ENCODE measurements at regions not wholly inside any gene's neighbourhood (a gene's known extent, or its start where the extent isn't known, plus 50 kb on each side); places are given as distances from the start of the nearest gene placed in this dataset.
"Not testable (repeated sequence)": the region's sequence is repeated elsewhere in the genome, so short reads cannot be mapped to it uniquely, and the experiment has no call there.

DNA sequence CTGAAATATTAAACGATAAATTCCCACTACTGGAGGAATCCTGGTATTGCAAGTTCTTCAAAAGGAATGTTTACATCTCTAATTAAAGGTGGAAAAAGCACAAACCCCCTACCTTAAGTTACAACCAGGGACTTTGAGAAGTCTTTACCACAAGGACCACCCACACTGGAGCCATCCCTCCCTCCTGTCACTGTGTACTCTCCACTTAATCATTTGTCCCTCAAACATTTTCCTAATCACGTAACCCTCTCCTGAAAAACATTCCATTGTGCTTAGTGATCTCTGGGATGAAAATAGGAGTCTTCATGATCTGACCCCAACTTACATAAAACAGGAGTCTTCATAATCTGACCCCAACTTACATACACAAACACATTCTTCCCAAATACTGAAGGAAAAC is 85.7 kb downstream of the SUCLG1 start:
- no peak for DNase-seq

DNA sequence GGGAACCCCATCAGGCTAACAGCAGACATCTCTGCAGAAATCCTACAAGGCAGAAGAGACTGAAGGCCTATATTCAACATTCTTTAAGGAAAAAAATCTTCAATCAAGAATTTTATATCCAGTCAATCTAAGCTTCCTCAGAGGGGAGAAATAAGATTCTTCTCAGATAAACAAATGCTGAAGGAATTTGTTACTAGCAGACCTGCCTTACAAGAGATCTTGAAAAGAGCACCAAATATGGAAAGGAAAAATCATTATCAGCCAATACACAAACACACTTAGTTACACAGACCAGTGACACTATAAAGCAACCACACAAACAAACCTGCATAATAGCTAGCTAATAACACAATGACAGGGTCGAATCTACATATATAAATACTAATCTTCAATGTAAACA is 96.5 kb downstream of the SUCLG1 start:
- no peak for DNase-seq

- DNase-seq: no peak
Measured at GRCh38 chr2:84338069-84338468, 121.0 kb downstream of the SUCLG1 start.

DNA sequence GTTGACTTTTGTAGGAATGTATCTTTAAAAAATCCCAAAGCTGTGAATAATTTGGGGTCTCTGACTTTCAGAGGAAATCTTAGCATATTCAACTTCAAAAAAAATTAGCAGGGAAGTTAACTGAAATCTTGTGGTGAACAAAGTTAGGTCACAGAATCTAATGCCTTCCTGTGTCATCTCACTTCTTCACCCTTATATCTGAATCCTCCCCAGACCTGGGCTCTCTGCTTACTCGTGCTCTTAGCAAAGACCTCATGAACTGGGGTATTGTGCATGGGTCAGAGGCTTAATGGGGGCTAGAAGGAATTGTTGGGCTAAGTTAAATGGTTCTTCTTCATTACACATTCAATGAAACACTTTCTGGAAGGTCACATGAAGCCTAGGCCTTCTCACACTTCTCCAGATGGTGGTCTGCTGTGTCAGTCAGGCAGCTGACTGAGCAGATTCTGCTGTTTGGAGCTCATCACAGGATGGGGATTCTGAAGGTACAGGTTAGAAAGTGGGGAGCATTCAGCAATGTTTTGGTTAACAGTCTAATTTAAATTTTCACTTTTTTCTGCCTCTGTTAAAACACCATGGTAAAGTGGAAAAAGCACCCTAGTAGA is 131.3 kb downstream of the SUCLG1 start:
- no peak for DNase-seq

GRCh38 chr2:84326831-84327432 is 132.1 kb downstream of the SUCLG1 start:
- no peak for DNase-seq

- no peak for DNase-seq
Measured at GRCh38 chr2:84323890-84324289, 135.2 kb downstream of the SUCLG1 start.

DNA sequence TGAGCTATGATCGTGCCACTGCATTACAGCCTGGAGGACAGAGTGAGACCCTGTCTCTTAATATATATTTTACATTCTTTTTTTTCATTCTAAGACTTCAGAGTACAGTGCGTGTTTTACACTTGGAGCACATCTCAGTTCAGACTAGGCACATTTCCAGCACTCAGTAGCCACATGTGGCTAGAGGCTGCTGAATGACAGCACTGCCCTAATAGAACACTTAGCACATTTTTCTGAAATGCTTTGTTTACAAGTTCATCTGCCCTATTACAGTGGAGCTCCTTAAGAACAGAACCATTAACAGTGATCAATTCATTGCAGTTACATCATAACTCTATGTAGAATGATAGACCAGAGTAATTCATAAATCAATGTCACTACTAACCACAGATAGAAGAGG is 138.1 kb downstream of the SUCLG1 start:
- no peak for DNase-seq

DNA sequence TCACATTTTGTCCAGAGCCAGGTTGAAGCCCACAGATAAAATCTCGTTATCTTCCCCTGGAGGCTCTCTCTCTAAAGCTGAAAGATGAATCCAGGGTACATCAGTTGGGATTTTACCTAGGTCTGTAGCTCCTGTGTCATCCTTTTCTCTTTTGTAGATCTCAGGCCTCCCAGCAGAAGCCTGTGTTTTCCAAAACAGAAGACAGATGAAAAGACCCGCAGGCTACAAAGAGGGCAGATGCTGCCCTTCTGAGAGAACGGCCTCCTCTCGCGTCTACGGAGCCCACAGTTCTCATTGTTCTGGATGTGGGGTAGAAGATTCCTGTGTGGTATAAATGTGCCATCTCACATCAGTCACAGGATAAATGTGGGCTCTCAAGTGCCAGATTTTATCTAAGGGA is 139.5 kb downstream of the SUCLG1 start:
- DNase-seq: no peak

GRCh38 chr2:84317135-84317534 is 141.9 kb downstream of the SUCLG1 start:
- DNase-seq: no peak

GRCh38 chr2:84314901-84315330 is 144.2 kb downstream of the SUCLG1 start:
- DNase-seq: peak; percentile 61

DNA sequence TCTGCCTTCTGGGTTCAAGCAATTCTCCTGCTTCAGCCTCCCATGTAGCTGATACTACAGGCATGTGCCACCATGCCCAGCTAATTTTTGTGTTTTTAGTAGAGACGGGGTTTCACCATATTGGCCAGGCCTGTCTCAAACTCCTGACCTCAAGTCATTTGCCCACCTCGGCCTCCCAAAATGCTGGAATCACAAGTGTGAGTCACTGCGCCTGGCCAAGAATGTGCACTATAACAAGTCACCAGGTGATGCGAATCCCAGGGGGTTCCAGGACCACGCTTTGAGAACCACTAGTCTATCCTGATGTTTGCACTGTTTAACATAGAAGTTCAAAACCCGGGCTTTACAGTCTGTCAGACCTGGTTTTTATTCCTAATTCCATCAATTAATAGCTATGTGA is 144.8 kb downstream of the SUCLG1 start:
- DNase-seq: no peak

DNA sequence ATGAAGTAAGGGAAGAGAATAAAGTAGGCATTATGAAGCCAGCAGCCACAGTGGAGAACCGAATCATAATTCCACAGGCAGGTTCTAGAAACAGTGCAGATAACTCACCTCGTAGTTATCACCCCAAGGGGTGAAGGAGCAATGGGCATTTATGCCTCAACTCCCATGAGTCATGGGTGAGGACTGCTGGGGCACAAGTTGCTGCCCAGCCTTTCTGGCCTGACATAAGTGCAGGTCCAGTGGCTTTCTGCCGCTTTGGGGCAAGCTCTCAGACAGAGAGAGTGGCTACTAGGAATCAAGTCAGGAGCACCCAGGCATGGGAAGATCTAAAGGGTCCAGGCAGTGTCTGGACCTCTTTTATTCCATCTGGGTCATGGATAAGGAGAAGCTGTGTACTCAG is 149.8 kb downstream of the SUCLG1 start:
- no peak for DNase-seq

- no peak for DNase-seq
Measured at GRCh38 chr2:84306361-84306760, 152.7 kb downstream of the SUCLG1 start.

- DNase-seq: peak; percentile 54
Measured at GRCh38 chr2:84302513-84303412, 156.3 kb downstream of the SUCLG1 start.

- no peak for DNase-seq
Measured at GRCh38 chr2:84301717-84302116, 157.4 kb downstream of the SUCLG1 start.

- no peak for DNase-seq
Measured at GRCh38 chr2:84300696-84301029, 158.4 kb downstream of the SUCLG1 start.

DNA sequence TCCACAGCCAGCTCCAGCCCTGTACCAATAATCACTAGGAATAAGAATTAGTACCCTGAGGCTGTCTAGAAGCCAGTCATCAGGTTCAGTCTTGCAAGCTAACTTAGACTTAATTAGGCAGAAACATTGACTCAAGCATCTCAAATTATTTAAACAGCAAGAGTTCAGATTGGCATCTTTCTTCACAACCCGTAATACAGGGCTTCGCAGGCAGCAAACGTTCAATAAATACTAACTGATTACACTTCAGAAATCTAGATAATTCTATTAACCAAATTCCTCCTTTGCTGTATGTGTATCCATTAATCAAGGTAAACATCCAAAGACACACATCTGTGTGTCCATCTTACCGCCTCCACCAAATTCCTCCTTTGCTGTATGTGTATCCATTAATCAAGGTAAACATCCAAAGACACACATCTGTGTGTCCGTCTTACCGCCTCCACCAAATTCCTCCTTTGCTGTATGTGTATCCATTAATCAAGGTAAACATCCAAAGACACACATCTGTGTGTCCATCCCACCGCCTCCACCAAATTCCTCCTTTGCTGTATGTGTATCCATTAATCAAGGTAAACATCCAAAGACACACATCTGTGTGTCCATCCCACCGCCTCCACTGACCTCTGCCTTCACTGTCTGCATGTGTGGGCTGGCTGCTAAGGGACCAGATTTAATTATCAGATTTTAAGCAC is 158.9 kb downstream of the SUCLG1 start:
- not testable (repeated sequence) for DNase-seq

GRCh38 chr2:84299211-84299775 is 159.8 kb downstream of the SUCLG1 start:
- no peak for DNase-seq

DNA sequence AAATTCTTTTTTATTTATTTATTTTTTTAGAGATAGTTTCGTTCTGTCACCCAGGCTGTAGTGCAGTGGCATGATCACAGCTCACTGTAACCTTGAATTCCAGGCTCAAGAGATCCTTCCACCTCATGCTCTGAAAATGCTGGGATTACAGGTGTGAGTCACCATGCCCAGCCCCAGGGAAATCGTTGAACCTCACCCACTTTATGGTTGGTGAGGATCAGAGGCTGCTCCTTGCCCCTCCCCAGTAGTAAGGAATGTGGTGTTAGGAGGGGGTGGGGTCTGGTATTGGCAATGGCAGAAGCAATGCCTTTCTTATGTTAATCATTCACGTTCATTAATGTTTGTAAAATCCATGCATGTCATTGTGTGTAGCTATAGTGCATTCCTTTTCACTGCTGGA is 161.9 kb downstream of the SUCLG1 start:
- DNase-seq: no peak

- no peak for DNase-seq
Measured at GRCh38 chr2:84293791-84294380, 165.2 kb downstream of the SUCLG1 start.

DNA sequence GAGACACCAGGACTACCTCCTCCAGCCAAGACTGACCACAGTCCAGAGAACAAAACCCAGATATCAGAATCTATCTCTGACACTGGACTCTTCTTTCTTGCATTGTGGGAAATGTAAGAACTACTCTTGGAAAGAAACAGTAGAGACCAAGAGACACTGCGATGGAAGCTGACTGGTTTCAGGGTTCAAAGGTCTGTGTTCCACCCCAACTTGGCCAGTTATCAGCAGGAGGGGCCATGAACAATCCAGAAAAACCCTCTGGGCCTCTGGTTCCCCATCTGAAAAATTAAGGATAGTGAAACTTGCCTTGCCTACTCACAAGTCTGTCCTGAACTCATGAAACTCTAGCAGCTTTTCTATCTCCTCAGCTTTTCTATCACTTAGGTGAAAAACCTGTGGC is 166.5 kb downstream of the SUCLG1 start:
- no peak for DNase-seq

DNA sequence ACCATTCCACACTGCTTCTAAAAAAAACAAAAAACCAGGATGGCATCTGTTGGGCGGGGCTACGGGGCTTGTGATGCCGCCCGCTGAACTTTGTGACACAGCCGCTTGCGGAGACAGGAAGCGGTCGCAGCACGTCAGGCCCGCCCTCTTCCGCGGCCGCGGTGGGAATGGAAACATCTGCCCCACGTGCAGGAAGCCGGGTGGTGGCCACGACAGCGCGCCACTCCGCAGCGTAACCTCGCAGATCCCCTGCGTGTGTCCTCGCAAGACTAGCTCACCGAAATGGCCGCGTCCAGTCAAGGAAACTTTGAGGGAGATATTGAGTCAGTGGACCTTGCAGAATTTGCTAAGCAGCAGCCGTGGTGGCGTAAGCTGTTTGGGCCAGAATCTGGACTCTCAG is 168.5 kb downstream of the SUCLG1 start:
- no peak for DNase-seq

GRCh38 chr2:84288293-84288692 is 170.8 kb downstream of the SUCLG1 start:
- no peak for DNase-seq

All from NCI-H1092 treated with DMSO at 0.1 percent for 48 hours (cell line).